ENCODE measurements at regions not wholly inside any gene's neighbourhood (a gene's known extent, or its start where the extent isn't known, plus 50 kb on each side); places are given as distances from the start of the nearest gene placed in this dataset.
"Not testable (repeated sequence)": the region's sequence is repeated elsewhere in the genome, so short reads cannot be mapped to it uniquely, and the experiment has no call there.

DNA sequence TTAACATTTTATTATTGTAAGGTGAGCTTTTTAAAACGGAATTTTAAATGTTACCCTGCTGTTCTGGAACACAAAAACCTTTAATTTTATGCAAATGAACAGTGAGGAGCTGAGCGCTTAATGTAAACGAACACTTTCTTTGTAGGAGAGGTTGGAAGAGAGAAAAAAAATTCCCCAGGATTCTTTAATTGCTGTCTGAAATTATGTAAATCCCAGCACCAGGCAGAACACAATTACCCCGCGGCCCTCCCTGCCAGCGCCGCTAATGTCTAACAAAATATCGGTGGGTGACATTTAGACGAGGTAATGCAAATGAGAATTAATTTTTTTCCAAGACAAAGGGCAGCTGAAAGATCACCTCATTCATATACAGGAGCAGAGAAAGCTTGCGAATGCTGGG is 143.4 kb upstream of the MVB12B start:
- Mint-ChIP-seq H3K9me3 (ENCODE audit: low read depth, unreplicated experiment) (no peaks in the 10 kb centered on the region), H3K36me3 (ENCODE audit: insufficient read depth, unreplicated experiment) (no peaks in the 10 kb centered on the region), H3K27ac (ENCODE audit: unreplicated experiment) (no peak overlapping the region), H3K4me1 (ENCODE audit: low read depth, unreplicated experiment) (no peaks in the 10 kb centered on the region), H3K4me3 (ENCODE audit: low read depth, unreplicated experiment) (no peak overlapping the region), H3K27me3 (ENCODE audit: unreplicated experiment) (peaks cover 73% of the 10 kb centered on the region)
- CTCF ChIA-PET: no interaction called here
- intact Hi-C loops (cut with micrococcal nuclease; ENCODE audit: unreplicated experiment): no loop called here
- no peak for DNase-seq
- no peak for TF ChIP-seq CTCF (IDR thresholded peaks at IDR 0.05; ENCODE audit: unreplicated experiment)
- no TSS peak for BruUV-seq (replicated peaks)

DNA sequence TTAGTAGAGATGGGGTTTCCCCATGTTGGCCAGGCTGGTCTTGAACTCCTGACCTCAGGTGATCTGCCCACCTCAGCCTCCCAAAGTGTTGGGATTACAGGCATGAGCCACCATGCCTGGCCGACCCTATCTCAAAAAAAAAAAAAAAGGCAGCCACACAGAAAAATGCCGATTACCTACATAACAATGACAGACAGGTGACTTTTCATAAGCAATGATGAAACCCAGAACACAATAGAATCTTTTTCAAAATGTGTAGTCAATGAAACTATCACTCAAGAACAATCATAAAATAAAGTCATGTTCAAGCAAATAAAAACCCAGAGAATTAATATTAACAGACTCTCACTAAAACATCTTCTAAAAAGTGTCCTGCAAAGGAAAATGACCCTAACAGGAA is 135.6 kb upstream of the MVB12B start:
- H3K4me1 Mint-ChIP-seq (ENCODE audit: low read depth, unreplicated experiment); BruUV-seq (replicated peaks); H3K36me3 Mint-ChIP-seq (ENCODE audit: insufficient read depth, unreplicated experiment); CTCF ChIA-PET; H3K9me3 Mint-ChIP-seq (ENCODE audit: low read depth, unreplicated experiment); intact Hi-C loops (cut with micrococcal nuclease; ENCODE audit: unreplicated experiment); DNase-seq; H3K27ac Mint-ChIP-seq (ENCODE audit: unreplicated experiment); H3K4me3 Mint-ChIP-seq (ENCODE audit: low read depth, unreplicated experiment): not testable (repeated sequence)
- peaks cover 25% of the 10 kb centered on the region for H3K27me3 Mint-ChIP-seq (ENCODE audit: unreplicated experiment)

GRCh38 chr9:126198854-126199253 is 127.8 kb upstream of the MVB12B start:
- DNase-seq: no peak
- Mint-ChIP-seq H3K27me3 (ENCODE audit: unreplicated experiment) (peaks cover 21% of the 10 kb centered on the region), H3K4me3 (ENCODE audit: low read depth, unreplicated experiment) (no peak overlapping the region), H3K4me1 (ENCODE audit: low read depth, unreplicated experiment) (no peaks in the 10 kb centered on the region), H3K27ac (ENCODE audit: unreplicated experiment) (no peak overlapping the region), H3K9me3 (ENCODE audit: low read depth, unreplicated experiment) (no peaks in the 10 kb centered on the region), H3K36me3 (ENCODE audit: insufficient read depth, unreplicated experiment) (no peaks in the 10 kb centered on the region)
- CTCF ChIA-PET: no interaction called here
- intact Hi-C loops (cut with micrococcal nuclease; ENCODE audit: unreplicated experiment): no loop called here
- no peak for TF ChIP-seq CTCF (IDR thresholded peaks at IDR 0.05; ENCODE audit: unreplicated experiment)
- no TSS peak for BruUV-seq (replicated peaks)

DNA sequence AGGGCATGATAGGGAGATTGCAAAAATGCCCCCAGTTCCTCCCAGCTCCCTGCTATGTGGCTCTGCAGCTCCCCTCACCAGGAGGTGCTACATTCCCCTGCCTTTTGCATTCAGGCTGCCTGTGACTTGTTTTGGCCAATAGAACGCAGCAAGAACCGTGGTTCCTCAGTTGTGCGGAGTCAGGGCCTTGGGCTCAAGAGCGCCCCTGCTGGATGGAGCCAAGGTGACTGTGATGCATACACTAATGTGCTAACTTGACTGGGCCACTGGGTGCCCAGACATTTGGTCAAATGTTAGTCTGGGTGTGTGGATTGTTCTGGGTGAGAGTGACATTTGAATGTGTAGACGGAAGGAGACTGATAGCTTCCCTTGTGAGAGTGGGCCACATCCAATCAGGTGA is 123.3 kb upstream of the MVB12B start:
- Mint-ChIP-seq H3K4me1 (ENCODE audit: low read depth, unreplicated experiment) (no peaks in the 10 kb centered on the region), H3K27ac (ENCODE audit: unreplicated experiment) (no peak overlapping the region), H3K27me3 (ENCODE audit: unreplicated experiment) (peaks cover 21% of the 10 kb centered on the region), H3K36me3 (ENCODE audit: insufficient read depth, unreplicated experiment) (no peaks in the 10 kb centered on the region), H3K4me3 (ENCODE audit: low read depth, unreplicated experiment) (no peak overlapping the region), H3K9me3 (ENCODE audit: low read depth, unreplicated experiment) (no peaks in the 10 kb centered on the region)
- intact Hi-C loops (cut with micrococcal nuclease; ENCODE audit: unreplicated experiment): no loop called here
- DNase-seq: no peak
- CTCF ChIA-PET: interaction anchor here (0.6 kb wide), 1 partner anchor 801 kb away, joined by 5 read pairs; no protein-coding TSS in a partner anchor
- no peak for TF ChIP-seq CTCF (IDR thresholded peaks at IDR 0.05; ENCODE audit: unreplicated experiment)
- BruUV-seq (replicated peaks): no TSS peak

- no TSS peak for BruUV-seq (replicated peaks)
- Mint-ChIP-seq H3K36me3 (ENCODE audit: insufficient read depth, unreplicated experiment) (no peaks in the 10 kb centered on the region), H3K4me1 (ENCODE audit: low read depth, unreplicated experiment) (no peaks in the 10 kb centered on the region), H3K27ac (ENCODE audit: unreplicated experiment) (no peak overlapping the region), H3K4me3 (ENCODE audit: low read depth, unreplicated experiment) (no peak overlapping the region), H3K9me3 (ENCODE audit: low read depth, unreplicated experiment) (no peaks in the 10 kb centered on the region), H3K27me3 (ENCODE audit: unreplicated experiment) (peaks cover 21% of the 10 kb centered on the region)
- no peak for DNase-seq
- TF ChIP-seq CTCF (IDR thresholded peaks at IDR 0.05; ENCODE audit: unreplicated experiment): no peak
- intact Hi-C loops (cut with micrococcal nuclease; ENCODE audit: unreplicated experiment): no loop called here
- CTCF ChIA-PET: no interaction called here
Observed at GRCh38 chr9:126204197-126204596, 122.4 kb upstream of the MVB12B start.
